GM23338 (cell line): ENCODE measurements at regions not wholly inside any gene's neighbourhood (a gene's known extent, or its start where the extent isn't known, plus 50 kb on each side); places are given as distances from the start of the nearest gene placed in this dataset.

ENCODE experiments used
- ATAC-seq: fragments of 200-7000 bp; cut with Tn5 transposase; 3 replicates; pipeline ENCODE4 v1.9.1; 2020
- DNase-seq: peaks from one replicate; pipeline ENCODE4 v3.0.0-alpha.2; 2015; ENCODE audit warnings: low spot score
- H2AFZ ChIP-seq: fragments of 200-600 bp; sonication (generic); 2 replicates; pipeline ENCODE4 v1.8.0; 2016; ENCODE audit warnings: antibody characterized with exemption, mild to moderate bottlenecking, moderate library complexity
- H3F3A ChIP-seq: fragments of 200-600 bp; sonication (generic); replicated peaks from 2 replicates; pipeline ENCODE4 v1.8.0; 2017; ENCODE audit warnings: antibody characterized with exemption, mixed run types, low read depth
- H3K27ac ChIP-seq: fragments of 200-600 bp; sonication (generic); 2 replicates; pipeline ENCODE4 v1.6.1; 2016; ENCODE audit warnings: low read depth
- H3K27me3 ChIP-seq: fragments of 200-600 bp; sonication (generic); 2 replicates; pipeline ENCODE4 v1.8.0; 2016; ENCODE audit warnings: mild to moderate bottlenecking, mixed run types, moderate library complexity; ENCODE audit not compliant: insufficient read depth
- H3K36me3 ChIP-seq: fragments of 200-600 bp; sonication (generic); 2 replicates; pipeline ENCODE4 v1.8.0; 2016; ENCODE audit warnings: mild to moderate bottlenecking; ENCODE audit not compliant: insufficient read depth
- H3K4me1 ChIP-seq: fragments of 200-600 bp; sonication (generic); 2 replicates; pipeline ENCODE4 v1.8.0; 2016; ENCODE audit warnings: mild to moderate bottlenecking, moderate library complexity; ENCODE audit not compliant: insufficient read depth
- H3K4me2 ChIP-seq: fragments of 200-600 bp; sonication (generic); 2 replicates; pipeline ENCODE4 v1.7.1; 2017; ENCODE audit warnings: mixed run types
- H3K4me3 ChIP-seq: fragments of 200-600 bp; sonication (generic); 2 replicates; pipeline ENCODE4 v1.6.1; 2016; ENCODE audit warnings: mixed run types
- H3K79me2 ChIP-seq: fragments of 200-600 bp; sonication (generic); replicated peaks from 2 replicates; pipeline ENCODE4 v1.8.0; 2017; ENCODE audit warnings: mild to moderate bottlenecking; ENCODE audit not compliant: insufficient read depth
- H3K9me2 ChIP-seq: fragments of 200-600 bp; sonication (generic); 2 replicates; pipeline ENCODE4 v1.8.0; 2017; ENCODE audit not compliant: insufficient read depth
- H4K20me1 ChIP-seq: fragments of 200-600 bp; sonication (generic); replicated peaks from 2 replicates; pipeline ENCODE4 v1.8.0; 2017; ENCODE audit warnings: mild to moderate bottlenecking; ENCODE audit not compliant: insufficient read depth
- H3K27ac Mint-ChIP-seq: 2 replicates; pipeline ENCODE4 v1.8.0; 2020; ENCODE audit warnings: inconsistent platforms, mild to moderate bottlenecking, moderate library complexity, mixed read lengths
- H3K27me3 Mint-ChIP-seq: 3 replicates; pipeline ENCODE4 v1.8.0; 2022; ENCODE audit warnings: low read depth, mild to moderate bottlenecking, moderate library complexity, mixed read lengths, inconsistent platforms; ENCODE audit not compliant: insufficient read depth, poor library complexity
- H3K36me3 Mint-ChIP-seq: 3 replicates; pipeline ENCODE4 v1.8.0; 2021; ENCODE audit warnings: low read depth, mild to moderate bottlenecking, inconsistent platforms, moderate library complexity, mixed read lengths
- H3K4me1 Mint-ChIP-seq: 3 replicates; pipeline ENCODE4 v1.8.0; 2020; ENCODE audit warnings: mild to moderate bottlenecking, inconsistent platforms, mixed read lengths
- H3K4me3 Mint-ChIP-seq: 3 replicates; pipeline ENCODE4 v1.8.0; 2021; ENCODE audit warnings: moderate library complexity, mild to moderate bottlenecking, inconsistent platforms, mixed read lengths
- H3K9me3 Mint-ChIP-seq: 3 replicates; pipeline ENCODE4 v1.8.0; 2020; ENCODE audit warnings: moderate library complexity, mild to moderate bottlenecking, inconsistent platforms, mixed read lengths
- CREB1 ChIP-seq: fragments of 250-450 bp; sonication (Bioruptor Pico); IDR thresholded peaks from 2 replicates; pipeline ENCODE4 v1.5.0; 2020; ENCODE audit warnings: low read depth, mild to moderate bottlenecking, moderate library complexity
- CTCF ChIP-seq, 2 experiments: fragments of 200-600 bp in 1 of 2; sonication (generic) in 1 of 2; conservative IDR thresholded peaks; 2 replicates each; pipeline versions ENCODE4 v1.5.1 to v1.6.1; 2016 to 2017; ENCODE audit warnings: antibody characterized with exemption in 2 of 2, low read depth in 2 of 2, mild to moderate bottlenecking in 2 of 2, moderate library complexity in 1 of 2
- ETS1 ChIP-seq: IDR thresholded peaks from 2 replicates; pipeline ENCODE4 v1.6.1; 2016; ENCODE audit warnings: antibody characterized with exemption
- EZH2 ChIP-seq: fragments of 200-600 bp; sonication (generic); IDR thresholded peaks from one replicate; pipeline ENCODE4 v1.8.0; 2017; ENCODE audit warnings: antibody characterized with exemption, mild to moderate bottlenecking, low read depth; ENCODE audit not compliant: unreplicated experiment
- EZH2phosphoT487 ChIP-seq: fragments of 200-600 bp; sonication (generic); IDR thresholded peaks from one replicate; pipeline ENCODE4 v1.8.1; 2018; ENCODE audit warnings: antibody characterized with exemption; ENCODE audit not compliant: unreplicated experiment
- JUNB ChIP-seq: IDR thresholded peaks from one replicate; pipeline ENCODE4 v1.6.1; 2016; ENCODE audit warnings: antibody characterized with exemption; ENCODE audit not compliant: unreplicated experiment
- NANOG ChIP-seq: IDR thresholded peaks from 2 replicates; pipeline ENCODE4 v1.6.1; 2016; ENCODE audit warnings: antibody characterized with exemption, borderline replicate concordance
- POLR2AphosphoS5 ChIP-seq: IDR thresholded peaks from 2 replicates; pipeline ENCODE4 v1.6.1; 2016; ENCODE audit warnings: antibody characterized with exemption, low read depth
- REST ChIP-seq: IDR thresholded peaks from one replicate; pipeline ENCODE4 v1.6.1; 2018; ENCODE audit warnings: antibody characterized with exemption; ENCODE audit not compliant: unreplicated experiment
- STAT1 ChIP-seq: IDR thresholded peaks from one replicate; pipeline ENCODE4 v1.6.1; 2016; ENCODE audit warnings: antibody characterized with exemption; ENCODE audit not compliant: unreplicated experiment
- ZNF114 ChIP-seq: fragments of 250-450 bp; sonication (Bioruptor Pico); IDR thresholded peaks from 2 replicates; pipeline ENCODE4 v1.5.0; 2020; ENCODE audit warnings: mild to moderate bottlenecking, moderate library complexity
- ZNF331 ChIP-seq: fragments of 250-450 bp; sonication (Bioruptor Pico); IDR thresholded peaks from 2 replicates; pipeline ENCODE4 v1.5.0; 2020; ENCODE audit warnings: low read depth, mild to moderate bottlenecking, moderate library complexity
- ZNF462 ChIP-seq: fragments of 250-450 bp; sonication (Bioruptor Pico); IDR thresholded peaks from 2 replicates; pipeline ENCODE4 v1.5.0; 2020; ENCODE audit warnings: mild to moderate bottlenecking, moderate library complexity

- no peaks in the 10 kb centered on the region; the same call in 2 of the 3 replicates for H3K36me3 Mint-ChIP-seq
- peaks cover 27% of the 10 kb centered on the region for H3K4me1 Mint-ChIP-seq
- H3K27me3 Mint-ChIP-seq = no peaks in the 10 kb centered on the region
- peak; percentile 40 for ATAC-seq
- no peak overlapping the region for H3K27ac ChIP-seq
- H2AFZ ChIP-seq = no peak overlapping the region
- H3K4me1 ChIP-seq = peaks cover 26% of the 10 kb centered on the region
- no peaks in the 10 kb centered on the region for H3K27me3 ChIP-seq
- H3F3A ChIP-seq = no peaks in the 10 kb centered on the region
- no peak overlapping the region for H3K4me3 Mint-ChIP-seq
- TF ChIP-seq JUNB (no peak), ZNF462 (no peak), ETS1 (no peak), ZNF331 (CRISPR knock-in tag) (no peak), EZH2phosphoT487 (no peak), REST (no peak), ZNF114 (CRISPR knock-in tag) (no peak), POLR2AphosphoS5 (no peak), CREB1 (CRISPR knock-in tag) (no peak), EZH2 (no peak), NANOG (no peak), STAT1 (no peak), CTCF (conservative IDR thresholded peaks at IDR 0.05; ENCODE audit: low read depth in 2 of 2) (no peak)
- no peaks in the 10 kb centered on the region for H3K36me3 ChIP-seq
- no peak overlapping the region for H3K4me3 ChIP-seq
- no peaks in the 10 kb centered on the region for H4K20me1 ChIP-seq
- no peak overlapping the region; the same call in 1 of the 2 replicates for H3K27ac Mint-ChIP-seq
- no peaks in the 10 kb centered on the region for H3K79me2 ChIP-seq
- H3K9me2 ChIP-seq = peaks cover 8% of the 10 kb centered on the region; the same call in 1 of the 2 replicates
- no peaks in the 10 kb centered on the region for H3K9me3 Mint-ChIP-seq
- peak; percentile 15 for DNase-seq
- no peak overlapping the region for H3K4me2 ChIP-seq
Measured at GRCh38 chr13:99056381-99057014, 78.6 kb upstream of the DOCK9 start.
